WTC11 (cell line): ENCODE measurements at regions not wholly inside any gene's neighbourhood (a gene's known extent, or its start where the extent isn't known, plus 50 kb on each side); places are given as distances from the start of the nearest gene placed in this dataset.

Experiments used
- ATAC-seq: fragments of 200-7000 bp; cut with Tn5 transposase; 2 replicates; pipeline ENCODE4 v1.10.0; 2021; ENCODE audit warnings: mild to moderate bottlenecking, moderate library complexity
- CTCF ChIA-PET: fragments of 300-600 bp; sonication (Branson Sonifier 250); formaldehyde crosslinking; loops from one replicate; lab custom pipeline; 2021; ENCODE audit warnings: antibody characterized with exemption; lab: Charles Lee
- POLR2A ChIA-PET: fragments of 350-600 bp; sonication (Branson Sonifier 250); formaldehyde crosslinking; loops from one replicate; lab custom pipeline; 2021; ENCODE audit warnings: antibody characterized with exemption; lab: Charles Lee
- DNase-seq: peaks from one replicate; pipeline ENCODE4 v3.0.0; 2021; ENCODE audit warnings: low spot score
- H3K27ac Mint-ChIP-seq: 2 replicates; pipeline ENCODE4 v1.8.0; 2021; ENCODE audit warnings: mixed read lengths
- H3K27me3 Mint-ChIP-seq: 2 replicates; pipeline ENCODE4 v1.8.0; 2021; ENCODE audit warnings: low read depth, mild to moderate bottlenecking, moderate library complexity, mixed read lengths
- H3K36me3 Mint-ChIP-seq: 2 replicates; pipeline ENCODE4 v1.8.0; 2021; ENCODE audit warnings: mixed read lengths
- H3K4me1 Mint-ChIP-seq: 2 replicates; pipeline ENCODE4 v1.8.0; 2022; ENCODE audit warnings: mixed read lengths
- H3K4me3 Mint-ChIP-seq: 2 replicates; pipeline ENCODE4 v1.8.0; 2021; ENCODE audit warnings: mild to moderate bottlenecking, moderate library complexity, mixed read lengths
- H3K9me3 Mint-ChIP-seq: 2 replicates; pipeline ENCODE4 v1.8.0; 2021; ENCODE audit warnings: mixed read lengths
- ATF1 ChIP-seq: sonication (generic); formaldehyde crosslinking; IDR thresholded peaks from 2 replicates; pipeline ENCODE4 v1.8.1; 2023; ENCODE audit warnings: mild to moderate bottlenecking, moderate library complexity, missing genetic modification reagents
- EMX1 ChIP-seq: fragments of 250-450 bp; sonication (Bioruptor Pico); IDR thresholded peaks from 2 replicates; pipeline ENCODE4 v1.8.0; 2021; ENCODE audit warnings: mild to moderate bottlenecking
- ESRRA ChIP-seq: sonication (generic); formaldehyde crosslinking; IDR thresholded peaks from 2 replicates; pipeline ENCODE4 v1.8.1; 2022; ENCODE audit warnings: mild to moderate bottlenecking, missing genetic modification reagents, borderline replicate concordance
- FOXK1 ChIP-seq: sonication (generic); formaldehyde crosslinking; IDR thresholded peaks from 2 replicates; pipeline ENCODE4 v1.8.0; 2022; ENCODE audit warnings: mild to moderate bottlenecking, moderate library complexity, missing genetic modification reagents
- GRHL2 ChIP-seq: fragments of 250-450 bp; sonication (Bioruptor Pico); IDR thresholded peaks from 2 replicates; pipeline ENCODE4 v1.8.0; 2022; ENCODE audit warnings: mild to moderate bottlenecking, moderate library complexity; ENCODE audit not compliant: insufficient replicate concordance, severe bottlenecking
- HMGA2 ChIP-seq: fragments of 250-450 bp; sonication (Bioruptor Pico); IDR thresholded peaks from 2 replicates; pipeline ENCODE4 v1.4.0; 2021; ENCODE audit warnings: mild to moderate bottlenecking, moderate library complexity
- JAZF1 ChIP-seq: fragments of 250-450 bp; sonication (Bioruptor Pico); IDR thresholded peaks from 2 replicates; pipeline ENCODE4 v1.9.0; 2021; ENCODE audit warnings: moderate library complexity, mild to moderate bottlenecking, inconsistent platforms
- MYBL2 ChIP-seq: sonication (generic); formaldehyde crosslinking; IDR thresholded peaks from 2 replicates; pipeline ENCODE4 v1.8.1; 2023; ENCODE audit warnings: mild to moderate bottlenecking, moderate library complexity, missing genetic modification reagents
- NFATC4 ChIP-seq: fragments of 250-450 bp; sonication (Bioruptor Pico); IDR thresholded peaks from 2 replicates; pipeline ENCODE4 v1.9.0; 2021; ENCODE audit warnings: mild to moderate bottlenecking
- NR3C1 ChIP-seq: sonication (generic); formaldehyde crosslinking; conservative IDR thresholded peaks from 2 replicates; pipeline ENCODE4 v1.8.1; 2023; ENCODE audit warnings: low read depth, mild to moderate bottlenecking, missing genetic modification reagents
- PRRX2 ChIP-seq: fragments of 250-450 bp; sonication (Bioruptor Pico); IDR thresholded peaks from 2 replicates; pipeline ENCODE4 v1.8.0; 2021; ENCODE audit warnings: mild to moderate bottlenecking
- RELA ChIP-seq: sonication (generic); formaldehyde crosslinking; IDR thresholded peaks from 2 replicates; pipeline ENCODE4 v1.8.1; 2022; ENCODE audit warnings: missing genetic modification reagents, mild to moderate bottlenecking, borderline replicate concordance
- SMAD3 ChIP-seq: sonication (generic); formaldehyde crosslinking; IDR thresholded peaks from 2 replicates; pipeline ENCODE4 v1.8.0; 2022; ENCODE audit warnings: missing genetic modification reagents, mild to moderate bottlenecking, borderline replicate concordance
- TCF7 ChIP-seq: sonication (generic); formaldehyde crosslinking; IDR thresholded peaks from 2 replicates; pipeline ENCODE4 v1.8.0; 2022; ENCODE audit warnings: mild to moderate bottlenecking, low read depth, missing genetic modification reagents, moderate library complexity
- TEAD1 ChIP-seq: sonication (generic); formaldehyde crosslinking; IDR thresholded peaks from 2 replicates; pipeline ENCODE4 v1.8.0; 2022; ENCODE audit warnings: mild to moderate bottlenecking, missing genetic modification reagents
- TEAD4 ChIP-seq: sonication (generic); formaldehyde crosslinking; IDR thresholded peaks from 2 replicates; pipeline ENCODE4 v1.8.0; 2022; ENCODE audit warnings: mild to moderate bottlenecking, missing genetic modification reagents
- ZNF232 ChIP-seq: sonication (generic); formaldehyde crosslinking; IDR thresholded peaks from 2 replicates; pipeline ENCODE4 v1.8.0; 2022; ENCODE audit warnings: mild to moderate bottlenecking, missing genetic modification reagents
- ZNF263 ChIP-seq: sonication (generic); formaldehyde crosslinking; IDR thresholded peaks from 2 replicates; pipeline ENCODE4 v1.8.1; 2022; ENCODE audit warnings: low read depth, mild to moderate bottlenecking, moderate library complexity, missing genetic modification reagents
- TF ChIP-seq, protein P1 (sequence below): fragments of 250-450 bp; sonication (Bioruptor Pico); conservative IDR thresholded peaks from 2 replicates; pipeline ENCODE4 v1.9.0; 2021; ENCODE audit warnings: mild to moderate bottlenecking
- TF ChIP-seq, protein P2 (sequence below): sonication (generic); formaldehyde crosslinking; IDR thresholded peaks from 2 replicates; pipeline ENCODE4 v1.8.1; 2023; ENCODE audit warnings: mild to moderate bottlenecking, missing genetic modification reagents
- TF ChIP-seq, protein P3 (sequence below): sonication (generic); formaldehyde crosslinking; IDR thresholded peaks from 2 replicates; pipeline ENCODE4 v1.8.1; 2022; ENCODE audit warnings: mild to moderate bottlenecking, moderate library complexity, missing genetic modification reagents

DNA sequence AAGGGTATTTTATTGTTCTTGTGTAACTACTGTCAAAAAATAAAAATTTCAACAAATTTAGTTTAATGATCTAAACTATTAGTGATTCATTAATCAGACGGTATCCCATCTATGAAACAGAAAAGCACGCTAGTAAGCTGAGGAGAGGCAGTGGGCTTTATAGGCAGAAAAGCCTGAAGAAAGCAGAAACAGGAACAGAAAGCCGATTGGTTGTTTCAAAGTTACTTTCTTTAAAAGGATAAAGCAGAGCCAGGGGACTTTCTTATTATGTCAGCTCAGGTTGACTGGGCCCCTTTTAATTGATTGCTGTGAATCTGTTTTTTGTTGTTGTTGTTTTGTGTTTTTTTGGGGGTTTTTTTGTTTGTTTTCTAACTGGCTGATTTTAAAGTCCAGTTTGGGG, 105.5 kb downstream of the TES start (continued):
- TF ChIP-seq, protein P1, sequence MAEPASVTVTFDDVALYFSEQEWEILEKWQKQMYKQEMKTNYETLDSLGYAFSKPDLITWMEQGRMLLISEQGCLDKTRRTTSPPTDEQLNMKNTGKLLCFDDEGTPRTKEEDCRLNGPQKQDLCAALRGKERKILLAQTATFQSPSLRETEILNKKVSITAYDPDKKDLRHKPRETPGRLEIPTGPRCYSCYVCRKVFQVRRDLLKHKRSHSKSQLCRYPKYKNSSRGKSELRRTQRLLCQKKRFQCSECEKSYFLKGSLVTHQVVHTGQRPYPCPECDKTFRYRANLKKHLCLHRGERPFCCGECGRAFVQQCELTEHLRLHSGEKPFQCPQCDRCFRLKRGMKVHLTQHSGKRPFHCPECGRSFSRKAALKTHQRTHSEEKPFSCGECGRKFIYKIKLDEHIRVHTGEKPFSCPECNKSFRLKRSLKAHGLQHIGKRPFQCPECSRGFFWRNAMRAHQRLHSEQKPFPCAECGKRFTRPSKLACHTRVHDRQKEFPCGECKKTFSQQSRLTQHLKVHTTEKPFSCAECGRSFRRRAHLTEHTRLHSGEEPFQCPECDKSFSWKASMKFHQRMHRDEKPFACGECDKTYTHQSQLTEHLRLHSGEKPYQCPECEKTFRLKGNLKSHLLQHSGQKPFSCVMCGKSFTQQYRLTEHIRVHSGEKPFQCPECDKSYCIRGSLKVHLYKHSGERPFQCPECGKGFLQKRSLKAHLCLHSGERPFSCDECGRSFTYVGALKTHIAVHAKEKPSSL (CRISPR knock-in tag), result no peak
- TF ChIP-seq GRHL2, result no peak
- no peak for TF ChIP-seq ATF1 (CRISPR knock-in tag)
- no peak for TF ChIP-seq FOXK1 (CRISPR knock-in tag)
- TF ChIP-seq ZNF232 (CRISPR knock-in tag), result no peak
- TF ChIP-seq TEAD1, result no peak
- TF ChIP-seq TEAD4, result no peak

DNA sequence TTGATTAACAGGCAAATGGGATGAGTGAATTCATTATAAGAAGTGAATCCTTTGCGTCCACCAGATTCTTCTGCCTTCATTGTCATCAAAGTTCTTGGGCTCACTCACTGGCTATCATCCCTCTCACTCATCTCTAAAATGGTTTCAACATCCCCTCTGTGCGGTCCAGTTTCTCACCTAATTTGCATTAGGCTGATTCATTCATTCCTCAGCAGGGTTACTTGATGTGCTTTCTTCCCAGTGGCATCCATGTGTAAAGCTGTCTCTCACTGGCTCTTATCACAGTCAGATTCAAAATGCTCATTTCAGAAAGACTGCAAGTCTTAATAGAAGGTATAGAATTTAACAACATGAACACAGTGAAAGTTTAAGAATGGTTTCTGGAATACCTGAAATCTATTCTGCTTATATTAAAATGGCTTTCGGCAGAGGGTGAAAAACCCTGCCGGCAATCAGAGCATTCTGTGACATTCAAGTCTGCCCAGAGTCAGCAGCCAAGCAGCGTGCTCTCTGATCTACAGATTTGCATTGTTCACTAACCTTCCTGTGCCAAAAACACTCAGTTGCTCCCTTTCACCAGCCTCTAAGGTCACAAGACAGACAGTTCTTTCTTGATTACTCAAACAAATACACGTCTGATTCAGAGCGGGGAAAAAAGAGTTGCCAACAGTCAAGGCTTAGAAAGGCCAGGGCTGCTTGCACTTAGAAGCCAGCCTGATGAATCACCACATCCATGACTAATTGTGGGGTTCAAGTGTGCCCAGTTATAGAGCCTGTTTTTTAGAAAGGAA, 106.7 kb downstream of the TES start:
- Mint-ChIP-seq H3K9me3 (peaks cover 5% of the 10 kb centered on the region), H3K36me3 (no peaks in the 10 kb centered on the region), H3K27me3 (no peaks in the 10 kb centered on the region), H3K4me1 (peaks cover 12% of the 10 kb centered on the region; the same call in 1 of the 2 replicates), H3K4me3 (no peak overlapping the region), H3K27ac (no peak overlapping the region)
- DNase-seq (no peak), ATAC-seq (no peak)
- no peak for TF ChIP-seq TCF7 (CRISPR knock-in tag)
- no peak for TF ChIP-seq PRRX2 (CRISPR knock-in tag)
- TF ChIP-seq, protein P2, sequence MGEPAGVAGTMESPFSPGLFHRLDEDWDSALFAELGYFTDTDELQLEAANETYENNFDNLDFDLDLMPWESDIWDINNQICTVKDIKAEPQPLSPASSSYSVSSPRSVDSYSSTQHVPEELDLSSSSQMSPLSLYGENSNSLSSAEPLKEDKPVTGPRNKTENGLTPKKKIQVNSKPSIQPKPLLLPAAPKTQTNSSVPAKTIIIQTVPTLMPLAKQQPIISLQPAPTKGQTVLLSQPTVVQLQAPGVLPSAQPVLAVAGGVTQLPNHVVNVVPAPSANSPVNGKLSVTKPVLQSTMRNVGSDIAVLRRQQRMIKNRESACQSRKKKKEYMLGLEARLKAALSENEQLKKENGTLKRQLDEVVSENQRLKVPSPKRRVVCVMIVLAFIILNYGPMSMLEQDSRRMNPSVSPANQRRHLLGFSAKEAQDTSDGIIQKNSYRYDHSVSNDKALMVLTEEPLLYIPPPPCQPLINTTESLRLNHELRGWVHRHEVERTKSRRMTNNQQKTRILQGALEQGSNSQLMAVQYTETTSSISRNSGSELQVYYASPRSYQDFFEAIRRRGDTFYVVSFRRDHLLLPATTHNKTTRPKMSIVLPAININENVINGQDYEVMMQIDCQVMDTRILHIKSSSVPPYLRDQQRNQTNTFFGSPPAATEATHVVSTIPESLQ, result no peak
- no peak for TF ChIP-seq ATF1 (CRISPR knock-in tag)
- no peak for TF ChIP-seq SMAD3 (CRISPR knock-in tag)
- TF ChIP-seq JAZF1, result no peak
- TF ChIP-seq RELA (CRISPR knock-in tag), result no peak
- no peak for TF ChIP-seq HMGA2 (CRISPR knock-in tag)
- TF ChIP-seq EMX1 (CRISPR knock-in tag), result no peak
- TF ChIP-seq, protein P3, sequence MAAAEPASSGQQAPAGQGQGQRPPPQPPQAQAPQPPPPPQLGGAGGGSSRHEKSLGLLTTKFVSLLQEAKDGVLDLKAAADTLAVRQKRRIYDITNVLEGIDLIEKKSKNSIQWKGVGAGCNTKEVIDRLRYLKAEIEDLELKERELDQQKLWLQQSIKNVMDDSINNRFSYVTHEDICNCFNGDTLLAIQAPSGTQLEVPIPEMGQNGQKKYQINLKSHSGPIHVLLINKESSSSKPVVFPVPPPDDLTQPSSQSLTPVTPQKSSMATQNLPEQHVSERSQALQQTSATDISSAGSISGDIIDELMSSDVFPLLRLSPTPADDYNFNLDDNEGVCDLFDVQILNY (CRISPR knock-in tag), result no peak
- no peak for TF ChIP-seq ZNF263 (CRISPR knock-in tag)
- no peak for TF ChIP-seq ESRRA
- ChIA-PET CTCF (no interaction called here), POLR2A (no interaction called here)

DNA sequence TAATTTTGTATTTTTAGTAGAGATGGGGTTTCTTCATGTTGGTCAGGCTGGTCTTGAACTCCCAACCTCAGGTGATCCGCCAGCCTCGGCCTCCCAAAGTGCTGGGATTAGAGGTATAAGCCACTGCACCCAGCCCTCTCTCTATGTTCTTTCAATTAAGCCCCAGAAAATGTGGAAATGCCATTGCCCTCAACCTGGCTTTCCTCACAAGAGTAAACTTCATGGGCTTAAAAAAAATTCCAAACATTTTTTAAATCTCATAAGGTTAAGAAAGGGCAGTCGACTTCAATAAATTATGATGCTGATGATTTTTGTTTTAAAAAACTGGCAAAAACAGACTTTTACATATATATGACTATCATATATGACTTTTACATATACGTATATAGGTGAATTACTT, 107.6 kb downstream of the TES start:
- DNase-seq (no peak), ATAC-seq (no peak)
- ChIA-PET CTCF (no interaction called here), POLR2A (no interaction called here)
- no peak for TF ChIP-seq MYBL2 (CRISPR knock-in tag)
- no peak for TF ChIP-seq NFATC4 (CRISPR knock-in tag)
- TF ChIP-seq TEAD1, result no peak
- no peak for TF ChIP-seq NR3C1 (CRISPR knock-in tag)
- Mint-ChIP-seq H3K27ac (no peak overlapping the region), H3K9me3 (peaks cover 5% of the 10 kb centered on the region), H3K36me3 (no peaks in the 10 kb centered on the region), H3K4me1 (peaks cover 12% of the 10 kb centered on the region; the same call in 1 of the 2 replicates), H3K27me3 (no peaks in the 10 kb centered on the region), H3K4me3 (no peak overlapping the region)
